ENCODE measurements at regions not wholly inside any gene's neighbourhood (a gene's known extent, or its start where the extent isn't known, plus 50 kb on each side); places are given as distances from the start of the nearest gene placed in this dataset.

- TF ChIP-seq CTCF (IDR thresholded peaks at IDR 0.05), result no peak
These were observed 142.1 kb downstream of the CD83 start for GRCh38 chr6:14259594-14260152.

- TF ChIP-seq CTCF (IDR thresholded peaks at IDR 0.05), result no peak
These were observed 143.3 kb downstream of the CD83 start for GRCh38 chr6:14260839-14261238.

- TF ChIP-seq CTCF (IDR thresholded peaks at IDR 0.05), result no peak
These were observed 146.4 kb downstream of the CD83 start for GRCh38 chr6:14263881-14264424.

- no peak for TF ChIP-seq CTCF (IDR thresholded peaks at IDR 0.05)
These were observed 147.8 kb downstream of the CD83 start for GRCh38 chr6:14265049-14266021.

DNA sequence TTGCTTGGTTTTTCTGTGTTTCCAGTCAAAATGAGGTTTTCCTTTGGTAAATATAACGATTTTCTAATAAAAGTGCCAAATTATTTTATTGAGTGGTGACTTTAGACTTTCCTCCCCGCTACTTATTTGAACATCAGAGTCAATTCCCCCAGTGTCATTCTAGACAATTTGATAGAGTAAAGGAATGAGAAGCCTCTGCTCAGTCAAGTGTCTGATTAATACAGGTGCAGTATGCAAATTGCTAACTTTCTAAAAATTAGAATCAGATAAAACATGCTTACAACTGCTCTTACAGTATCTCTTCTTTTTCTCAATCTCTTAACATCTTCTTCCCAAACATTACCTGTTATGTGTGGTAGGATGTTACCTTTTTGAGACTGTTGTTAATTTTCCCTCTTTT lies 148.7 kb downstream of the CD83 start:
- no peak for TF ChIP-seq CTCF (IDR thresholded peaks at IDR 0.05)

DNA sequence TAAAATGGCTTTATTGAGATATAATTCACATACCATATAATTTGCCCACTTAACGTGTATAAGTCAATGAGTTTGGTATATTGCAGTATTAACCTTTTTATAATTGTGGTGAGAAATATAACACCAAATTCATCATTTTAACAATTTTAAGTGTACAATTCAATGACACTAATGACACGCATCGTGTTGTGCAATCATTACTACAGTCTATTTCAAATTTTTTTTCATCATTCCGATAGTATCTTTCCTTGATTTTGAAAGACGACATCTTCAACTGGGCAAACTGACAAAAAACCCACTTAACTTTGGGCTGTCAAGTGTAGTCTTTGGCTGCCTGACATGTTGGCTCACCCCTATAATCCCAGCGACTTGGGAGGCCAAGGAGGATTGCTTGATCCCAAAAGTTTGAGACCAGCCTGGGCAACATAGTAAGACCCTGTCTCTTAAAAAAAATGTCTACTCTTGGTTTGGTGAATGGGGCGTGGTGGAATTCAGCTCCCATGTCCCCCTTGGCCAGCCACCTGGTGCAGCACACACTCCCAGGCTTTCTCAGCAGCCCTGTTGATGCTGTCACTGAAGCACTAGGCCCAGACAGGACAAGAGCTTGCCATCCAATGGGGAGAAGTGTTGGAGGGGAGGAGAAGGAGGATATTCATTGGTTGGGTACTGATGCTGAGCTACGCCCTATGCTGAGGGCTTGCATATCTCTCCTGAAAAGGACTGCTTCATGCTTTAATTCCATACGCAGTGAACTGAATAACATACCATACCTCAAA lies 150.5 kb downstream of the CD83 start:
- TF ChIP-seq CTCF (IDR thresholded peaks at IDR 0.05), result no peak

DNA sequence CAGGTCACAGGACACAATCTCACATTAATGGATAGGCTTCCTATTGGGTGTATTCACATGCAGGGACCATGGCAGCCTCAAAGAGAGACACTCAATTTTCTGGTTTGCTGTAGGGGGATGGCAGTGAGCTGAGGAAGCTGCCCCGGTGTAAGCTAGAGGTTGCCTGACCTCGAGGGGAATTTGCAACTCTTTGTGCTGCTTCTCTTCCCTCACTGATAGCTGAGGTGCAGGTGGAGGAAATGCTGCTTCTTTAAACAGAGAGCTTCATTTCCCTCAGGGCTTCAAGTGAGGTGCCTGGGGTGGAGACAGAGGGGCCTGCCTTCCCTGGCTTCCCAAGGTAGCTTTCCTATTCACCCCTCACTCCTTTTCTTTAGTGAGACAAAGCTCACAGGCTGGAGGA lies 151.9 kb downstream of the CD83 start:
- TF ChIP-seq CTCF (IDR thresholded peaks at IDR 0.05), result no peak
